SK-N-SH treated with all-trans-retinoic acid at 6 μM for 48 hours (cell line): ENCODE measurements at regions not wholly inside any gene's neighbourhood (a gene's known extent, or its start where the extent isn't known, plus 50 kb on each side); places are given as distances from the start of the nearest gene placed in this dataset.
"Not testable (repeated sequence)": the region's sequence is repeated elsewhere in the genome, so short reads cannot be mapped to it uniquely, and the experiment has no call there.

ENCODE experiments used
- ATAC-seq: fragments of 200-7000 bp; cut with Tn5 transposase; 3 replicates; pipeline ENCODE4 v1.9.1; 2020; ENCODE audit warnings: mild to moderate bottlenecking, moderate library complexity
- ARNTL ChIP-seq: fragments of 450-650 bp; formaldehyde crosslinking; IDR thresholded peaks from 2 replicates; pipeline ENCODE4 v1.5.0; 2020; ENCODE audit warnings: low read depth, mild to moderate bottlenecking, moderate library complexity, borderline replicate concordance
- BACH2 ChIP-seq: fragments of 250-450 bp; sonication (Bioruptor Pico); IDR thresholded peaks from 2 replicates; pipeline ENCODE4 v1.9.0; 2021; ENCODE audit warnings: mild to moderate bottlenecking, borderline replicate concordance
- CSDC2 ChIP-seq: fragments of 250-450 bp; sonication (Bioruptor Pico); IDR thresholded peaks from 2 replicates; pipeline ENCODE4 v1.5.0; 2020; ENCODE audit warnings: mild to moderate bottlenecking, moderate library complexity
- ESRRG ChIP-seq: fragments of 250-450 bp; sonication (Bioruptor Pico); IDR thresholded peaks from 2 replicates; pipeline ENCODE4 v1.6.1; 2021; ENCODE audit warnings: mild to moderate bottlenecking
- GLIS3 ChIP-seq: fragments of 250-450 bp; sonication (Bioruptor Pico); IDR thresholded peaks from 2 replicates; pipeline ENCODE4 v1.5.0; 2020; ENCODE audit warnings: mild to moderate bottlenecking, moderate library complexity
- ISL1 ChIP-seq: fragments of 250-450 bp; sonication (Bioruptor Pico); IDR thresholded peaks from 2 replicates; pipeline ENCODE4 v2.1.2; 2022; ENCODE audit warnings: mild to moderate bottlenecking, moderate library complexity
- OSR1 ChIP-seq: fragments of 250-450 bp; sonication (Bioruptor Pico); IDR thresholded peaks from 2 replicates; pipeline ENCODE4 v1.8.0; 2022; ENCODE audit warnings: moderate library complexity, mild to moderate bottlenecking, inconsistent platforms
- PPARA ChIP-seq: fragments of 250-450 bp; sonication (Bioruptor Pico); IDR thresholded peaks from 2 replicates; pipeline ENCODE4 v1.5.0; 2020; ENCODE audit warnings: mild to moderate bottlenecking, borderline replicate concordance
- RARB ChIP-seq: fragments of 250-450 bp; sonication (Bioruptor Pico); IDR thresholded peaks from 2 replicates; pipeline ENCODE4 v1.8.0; 2021; ENCODE audit warnings: mild to moderate bottlenecking, moderate library complexity
- SNAI2 ChIP-seq: fragments of 250-450 bp; sonication (Bioruptor Pico); IDR thresholded peaks from 2 replicates; pipeline ENCODE4 v1.5.0; 2020; ENCODE audit warnings: mild to moderate bottlenecking, moderate library complexity
- TCF4 ChIP-seq: fragments of 250-450 bp; sonication (Bioruptor Pico); IDR thresholded peaks from 2 replicates; pipeline ENCODE4 v1.8.0; 2021; ENCODE audit warnings: mild to moderate bottlenecking, moderate library complexity, borderline replicate concordance
- ZC3H10 ChIP-seq: fragments of 250-450 bp; sonication (Bioruptor Pico); IDR thresholded peaks from 2 replicates; pipeline ENCODE4 v1.5.1; 2021; ENCODE audit warnings: mild to moderate bottlenecking, moderate library complexity
- ZFP3 ChIP-seq: fragments of 250-450 bp; sonication (Bioruptor Pico); IDR thresholded peaks from 2 replicates; pipeline ENCODE4 v1.5.0; 2020; ENCODE audit warnings: mild to moderate bottlenecking, moderate library complexity
- ZFP30 ChIP-seq: fragments of 450-650 bp; formaldehyde crosslinking; IDR thresholded peaks from 2 replicates; pipeline ENCODE4 v1.5.0; 2022; ENCODE audit warnings: mild to moderate bottlenecking, moderate library complexity
- ZNF565 ChIP-seq: fragments of 450-650 bp; formaldehyde crosslinking; conservative IDR thresholded peaks from 2 replicates; pipeline ENCODE4 v1.5.0; 2020; ENCODE audit warnings: low read depth, mild to moderate bottlenecking, moderate library complexity
- ZNF70 ChIP-seq: fragments of 450-650 bp; formaldehyde crosslinking; IDR thresholded peaks from 2 replicates; pipeline ENCODE4 v1.5.0; 2020; ENCODE audit warnings: mild to moderate bottlenecking, moderate library complexity
- ZNF8 ChIP-seq: fragments of 450-650 bp; formaldehyde crosslinking; IDR thresholded peaks from 2 replicates; pipeline ENCODE4 v1.5.0; 2020; ENCODE audit warnings: mild to moderate bottlenecking, moderate library complexity
- TF ChIP-seq, protein P1 (sequence below): fragments of 250-450 bp; sonication (Bioruptor Pico); IDR thresholded peaks from 2 replicates; pipeline ENCODE4 v1.8.0; 2021; ENCODE audit warnings: low read depth, mild to moderate bottlenecking, moderate library complexity, borderline replicate concordance
- TF ChIP-seq, protein P2 (sequence below): fragments of 250-450 bp; sonication (Bioruptor Pico); IDR thresholded peaks from 2 replicates; pipeline ENCODE4 v1.5.1; 2021; ENCODE audit warnings: mild to moderate bottlenecking, moderate library complexity
- TF ChIP-seq, protein P3 (sequence below): fragments of 250-450 bp; sonication (Bioruptor Pico); IDR thresholded peaks from 2 replicates; pipeline ENCODE4 v1.8.0; 2020; ENCODE audit warnings: mild to moderate bottlenecking, moderate library complexity, borderline replicate concordance
- TF ChIP-seq, protein P4 (sequence below): fragments of 250-450 bp; sonication (Bioruptor Pico); IDR thresholded peaks from 2 replicates; pipeline ENCODE4 v1.5.0; 2020; ENCODE audit warnings: mild to moderate bottlenecking, moderate library complexity

GRCh38 chr11:104679258-104679657 is 219.0 kb downstream of the CASP12 start:
- TF ChIP-seq SNAI2 (CRISPR knock-in tag) (no peak), ISL1 (CRISPR knock-in tag) (no peak), ARNTL (CRISPR knock-in tag) (no peak), CSDC2 (CRISPR knock-in tag) (no peak), ZFP30 (CRISPR knock-in tag) (no peak), ZNF8 (CRISPR knock-in tag) (no peak), GLIS3 (no peak), ZFP3 (CRISPR knock-in tag) (no peak), TCF4 (no peak), ZNF565 (CRISPR knock-in tag) (no peak)
- TF ChIP-seq, protein P1, sequence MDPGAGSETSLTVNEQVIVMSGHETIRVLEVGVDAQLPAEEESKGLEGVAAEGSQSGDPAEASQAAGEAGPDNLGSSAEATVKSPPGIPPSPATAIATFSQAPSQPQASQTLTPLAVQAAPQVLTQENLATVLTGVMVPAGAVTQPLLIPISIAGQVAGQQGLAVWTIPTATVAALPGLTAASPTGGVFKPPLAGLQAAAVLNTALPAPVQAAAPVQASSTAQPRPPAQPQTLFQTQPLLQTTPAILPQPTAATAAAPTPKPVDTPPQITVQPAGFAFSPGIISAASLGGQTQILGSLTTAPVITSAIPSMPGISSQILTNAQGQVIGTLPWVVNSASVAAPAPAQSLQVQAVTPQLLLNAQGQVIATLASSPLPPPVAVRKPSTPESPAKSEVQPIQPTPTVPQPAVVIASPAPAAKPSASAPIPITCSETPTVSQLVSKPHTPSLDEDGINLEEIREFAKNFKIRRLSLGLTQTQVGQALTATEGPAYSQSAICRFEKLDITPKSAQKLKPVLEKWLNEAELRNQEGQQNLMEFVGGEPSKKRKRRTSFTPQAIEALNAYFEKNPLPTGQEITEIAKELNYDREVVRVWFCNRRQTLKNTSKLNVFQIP, result no peak
- no peak for ATAC-seq

DNA sequence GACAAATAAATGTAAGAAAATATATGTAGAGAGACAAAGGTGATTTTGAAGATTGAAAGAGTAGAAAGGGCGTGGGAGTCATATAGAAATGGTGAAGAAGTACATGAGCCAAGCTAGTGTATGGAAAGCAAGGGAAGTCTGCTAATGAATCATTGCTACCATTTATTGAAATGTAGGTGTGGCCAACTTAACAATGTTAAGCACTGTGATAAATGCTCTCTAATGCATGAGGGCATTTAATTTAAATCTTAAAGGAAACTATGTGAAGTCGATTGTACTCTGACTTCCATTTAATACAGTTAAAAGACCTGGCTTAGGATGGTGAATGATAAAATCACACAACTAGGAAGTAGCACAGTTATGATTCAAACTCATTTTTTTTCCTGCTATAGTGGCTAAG is 219.9 kb downstream of the CASP12 start:
- TF ChIP-seq, protein P2, sequence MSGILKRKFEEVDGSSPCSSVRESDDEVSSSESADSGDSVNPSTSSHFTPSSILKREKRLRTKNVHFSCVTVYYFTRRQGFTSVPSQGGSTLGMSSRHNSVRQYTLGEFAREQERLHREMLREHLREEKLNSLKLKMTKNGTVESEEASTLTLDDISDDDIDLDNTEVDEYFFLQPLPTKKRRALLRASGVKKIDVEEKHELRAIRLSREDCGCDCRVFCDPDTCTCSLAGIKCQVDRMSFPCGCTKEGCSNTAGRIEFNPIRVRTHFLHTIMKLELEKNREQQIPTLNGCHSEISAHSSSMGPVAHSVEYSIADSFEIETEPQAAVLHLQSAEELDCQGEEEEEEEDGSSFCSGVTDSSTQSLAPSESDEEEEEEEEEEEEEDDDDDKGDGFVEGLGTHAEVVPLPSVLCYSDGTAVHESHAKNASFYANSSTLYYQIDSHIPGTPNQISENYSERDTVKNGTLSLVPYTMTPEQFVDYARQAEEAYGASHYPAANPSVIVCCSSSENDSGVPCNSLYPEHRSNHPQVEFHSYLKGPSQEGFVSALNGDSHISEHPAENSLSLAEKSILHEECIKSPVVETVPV, result no peak
- TF ChIP-seq ISL1 (CRISPR knock-in tag), result peak; percentile 72
- TF ChIP-seq ZFP3 (CRISPR knock-in tag), result 0 out of 2 replicates have a peak, but pooled peaks have one; percentile 19
- no peak for ATAC-seq

DNA sequence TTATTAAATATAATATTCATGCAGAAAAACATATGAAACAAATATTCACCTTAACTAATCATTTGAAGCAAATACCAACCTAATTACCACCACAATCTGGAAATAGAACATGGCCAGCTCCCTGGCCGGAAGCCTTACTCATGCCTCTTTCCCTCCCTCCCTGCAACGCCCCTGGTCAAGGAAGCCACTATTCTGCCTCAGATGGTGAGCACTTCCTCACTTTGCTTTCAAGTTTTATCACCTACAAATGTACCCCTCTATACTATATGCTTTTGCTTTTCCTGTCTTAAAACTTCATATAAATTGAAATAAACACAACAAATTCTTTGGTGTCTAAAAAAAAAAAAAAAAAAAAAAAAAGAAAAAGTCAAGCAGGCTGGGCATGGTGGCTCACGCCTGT is 221.2 kb downstream of the CASP12 start:
- ATAC-seq, result not testable (repeated sequence)

DNA sequence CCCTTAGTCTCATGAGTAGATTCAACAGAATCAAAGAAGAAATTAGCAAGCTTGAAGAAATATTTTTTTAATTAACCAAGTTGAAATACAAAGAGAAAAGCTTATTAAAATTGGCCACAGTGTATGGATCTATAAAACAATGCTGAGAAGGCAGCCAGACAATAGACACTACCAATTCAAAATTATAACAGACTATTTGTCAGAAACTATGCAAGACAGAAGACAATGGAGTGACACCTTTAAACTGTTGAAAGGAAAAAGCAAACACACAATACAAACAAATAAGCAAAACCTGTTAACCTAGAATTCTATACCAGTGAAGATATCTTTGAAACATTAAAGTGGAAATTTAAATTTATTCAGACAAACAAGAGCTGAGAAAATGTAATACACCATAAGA is 225.4 kb downstream of the CASP12 start:
- ATAC-seq, result no peak
- TF ChIP-seq ISL1 (CRISPR knock-in tag) (no peak), ZFP3 (CRISPR knock-in tag) (no peak), OSR1 (CRISPR knock-in tag) (no peak), ZC3H10 (CRISPR knock-in tag) (no peak), PPARA (CRISPR knock-in tag) (no peak), ESRRG (no peak), BACH2 (CRISPR knock-in tag) (no peak), GLIS3 (no peak), RARB (CRISPR knock-in tag) (no peak), CSDC2 (CRISPR knock-in tag) (no peak), ZNF8 (CRISPR knock-in tag) (no peak), SNAI2 (CRISPR knock-in tag) (no peak), ARNTL (CRISPR knock-in tag) (no peak), ZNF70 (CRISPR knock-in tag) (no peak)
- TF ChIP-seq, protein P3, sequence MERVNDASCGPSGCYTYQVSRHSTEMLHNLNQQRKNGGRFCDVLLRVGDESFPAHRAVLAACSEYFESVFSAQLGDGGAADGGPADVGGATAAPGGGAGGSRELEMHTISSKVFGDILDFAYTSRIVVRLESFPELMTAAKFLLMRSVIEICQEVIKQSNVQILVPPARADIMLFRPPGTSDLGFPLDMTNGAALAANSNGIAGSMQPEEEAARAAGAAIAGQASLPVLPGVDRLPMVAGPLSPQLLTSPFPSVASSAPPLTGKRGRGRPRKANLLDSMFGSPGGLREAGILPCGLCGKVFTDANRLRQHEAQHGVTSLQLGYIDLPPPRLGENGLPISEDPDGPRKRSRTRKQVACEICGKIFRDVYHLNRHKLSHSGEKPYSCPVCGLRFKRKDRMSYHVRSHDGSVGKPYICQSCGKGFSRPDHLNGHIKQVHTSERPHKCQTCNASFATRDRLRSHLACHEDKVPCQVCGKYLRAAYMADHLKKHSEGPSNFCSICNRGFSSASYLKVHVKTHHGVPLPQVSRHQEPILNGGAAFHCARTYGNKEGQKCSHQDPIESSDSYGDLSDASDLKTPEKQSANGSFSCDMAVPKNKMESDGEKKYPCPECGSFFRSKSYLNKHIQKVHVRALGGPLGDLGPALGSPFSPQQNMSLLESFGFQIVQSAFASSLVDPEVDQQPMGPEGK (CRISPR knock-in tag), result no peak
- TF ChIP-seq, protein P2, result no peak
- TF ChIP-seq, protein P4, sequence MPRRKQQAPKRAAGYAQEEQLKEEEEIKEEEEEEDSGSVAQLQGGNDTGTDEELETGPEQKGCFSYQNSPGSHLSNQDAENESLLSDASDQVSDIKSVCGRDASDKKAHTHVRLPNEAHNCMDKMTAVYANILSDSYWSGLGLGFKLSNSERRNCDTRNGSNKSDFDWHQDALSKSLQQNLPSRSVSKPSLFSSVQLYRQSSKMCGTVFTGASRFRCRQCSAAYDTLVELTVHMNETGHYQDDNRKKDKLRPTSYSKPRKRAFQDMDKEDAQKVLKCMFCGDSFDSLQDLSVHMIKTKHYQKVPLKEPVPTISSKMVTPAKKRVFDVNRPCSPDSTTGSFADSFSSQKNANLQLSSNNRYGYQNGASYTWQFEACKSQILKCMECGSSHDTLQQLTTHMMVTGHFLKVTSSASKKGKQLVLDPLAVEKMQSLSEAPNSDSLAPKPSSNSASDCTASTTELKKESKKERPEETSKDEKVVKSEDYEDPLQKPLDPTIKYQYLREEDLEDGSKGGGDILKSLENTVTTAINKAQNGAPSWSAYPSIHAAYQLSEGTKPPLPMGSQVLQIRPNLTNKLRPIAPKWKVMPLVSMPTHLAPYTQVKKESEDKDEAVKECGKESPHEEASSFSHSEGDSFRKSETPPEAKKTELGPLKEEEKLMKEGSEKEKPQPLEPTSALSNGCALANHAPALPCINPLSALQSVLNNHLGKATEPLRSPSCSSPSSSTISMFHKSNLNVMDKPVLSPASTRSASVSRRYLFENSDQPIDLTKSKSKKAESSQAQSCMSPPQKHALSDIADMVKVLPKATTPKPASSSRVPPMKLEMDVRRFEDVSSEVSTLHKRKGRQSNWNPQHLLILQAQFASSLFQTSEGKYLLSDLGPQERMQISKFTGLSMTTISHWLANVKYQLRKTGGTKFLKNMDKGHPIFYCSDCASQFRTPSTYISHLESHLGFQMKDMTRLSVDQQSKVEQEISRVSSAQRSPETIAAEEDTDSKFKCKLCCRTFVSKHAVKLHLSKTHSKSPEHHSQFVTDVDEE (CRISPR knock-in tag), result no peak
